Inflammatory macrophage treated with lipopolysaccharide for 1 hour (primary cell): ENCODE measurements at regions not wholly inside any gene's neighbourhood (a gene's known extent, or its start where the extent isn't known, plus 50 kb on each side); places are given as distances from the start of the nearest gene placed in this dataset.

Experiments
- DNase-seq, 2 donors: peaks; one replicate each; pipeline ENCODE4 v3.0.0-alpha.2; 2020 to 2022

GRCh38 chr7:153475239-153475638 is 577.0 kb upstream of the DPP6 start:
- no peak for DNase-seq

DNA sequence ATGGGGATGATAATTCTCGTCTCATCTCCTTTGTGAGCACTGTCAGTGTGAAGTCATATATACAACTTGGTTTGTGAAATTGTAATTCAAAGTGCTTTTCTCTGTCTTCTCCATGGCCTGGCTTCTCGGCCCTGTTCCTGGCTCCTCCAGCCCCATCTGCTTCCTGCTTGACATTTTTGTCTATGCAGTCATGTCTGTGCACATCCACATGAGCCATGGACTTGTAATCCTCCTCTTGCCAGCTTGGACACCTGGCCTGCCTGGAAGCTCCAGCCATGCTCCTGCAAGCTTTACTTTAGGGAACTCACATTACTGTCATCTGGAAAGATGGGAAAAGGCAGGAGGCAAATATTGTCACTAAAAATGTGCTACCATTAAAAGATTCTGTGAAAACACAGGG is 576.0 kb upstream of the DPP6 start:
- no peak for DNase-seq

- no peak for DNase-seq
These were observed 555.9 kb upstream of the DPP6 start for GRCh38 chr7:153496257-153496656.

- DNase-seq = no peak
These were observed 549.1 kb upstream of the DPP6 start for GRCh38 chr7:153503093-153503492.

DNA sequence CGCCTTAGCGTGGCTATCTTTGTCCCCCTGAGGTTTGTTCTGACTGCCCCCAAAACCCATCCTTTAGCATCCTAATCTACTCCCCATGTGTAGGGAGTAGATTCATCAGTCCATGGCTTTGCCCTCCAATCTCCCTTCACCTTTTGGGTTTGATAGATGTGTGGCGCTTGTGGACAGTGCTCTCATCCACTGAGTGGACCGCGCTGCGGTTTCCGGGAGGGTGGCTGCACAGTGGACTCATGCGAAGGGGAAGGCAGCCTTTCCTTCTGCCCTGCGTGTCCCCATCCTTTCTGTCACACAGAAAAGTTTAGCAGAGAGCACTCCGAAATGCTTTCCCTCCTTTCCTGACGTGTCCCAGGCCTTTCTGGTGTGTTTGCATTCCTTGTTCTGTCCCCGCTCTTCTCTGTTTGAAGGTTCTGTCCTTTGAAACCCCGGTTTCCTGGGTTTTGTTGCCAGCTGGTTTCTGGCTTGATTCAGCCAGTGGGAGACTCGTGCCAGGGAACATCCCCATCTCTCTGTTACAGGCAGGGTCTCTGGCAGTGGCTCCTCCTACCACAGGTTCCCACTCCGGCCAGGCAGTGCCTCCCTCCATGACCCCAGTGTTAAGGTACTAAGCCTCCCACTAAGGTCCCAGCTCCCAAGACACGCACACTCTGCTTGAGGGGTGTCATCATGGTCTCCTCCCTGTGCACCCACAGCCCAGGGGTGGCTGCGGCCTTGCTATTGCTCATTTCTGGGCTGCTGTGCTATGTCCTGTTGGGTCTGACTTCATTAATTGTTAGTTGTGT is 547.7 kb upstream of the DPP6 start:
- DNase-seq = no peak

DNA sequence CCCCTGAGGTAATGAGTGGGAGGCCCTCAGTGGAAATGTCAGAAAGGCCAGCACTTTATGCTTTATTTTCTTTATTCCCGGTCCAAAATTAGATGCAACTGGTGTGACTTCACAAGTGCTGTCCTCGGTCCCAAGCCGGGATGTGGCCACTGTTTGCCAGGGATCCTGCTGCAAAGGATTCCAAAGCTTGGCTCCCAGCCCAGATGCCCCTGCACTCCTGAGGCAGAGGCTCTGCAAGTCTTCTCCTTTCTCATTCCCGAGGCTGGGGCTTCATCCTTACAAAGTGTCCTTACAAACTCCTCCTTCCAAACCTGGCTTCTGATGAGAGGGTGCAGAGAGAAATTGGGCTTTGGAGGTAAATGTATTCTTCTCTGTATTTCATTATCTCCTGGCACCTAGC is 544.3 kb upstream of the DPP6 start:
- no peak for DNase-seq

DNA sequence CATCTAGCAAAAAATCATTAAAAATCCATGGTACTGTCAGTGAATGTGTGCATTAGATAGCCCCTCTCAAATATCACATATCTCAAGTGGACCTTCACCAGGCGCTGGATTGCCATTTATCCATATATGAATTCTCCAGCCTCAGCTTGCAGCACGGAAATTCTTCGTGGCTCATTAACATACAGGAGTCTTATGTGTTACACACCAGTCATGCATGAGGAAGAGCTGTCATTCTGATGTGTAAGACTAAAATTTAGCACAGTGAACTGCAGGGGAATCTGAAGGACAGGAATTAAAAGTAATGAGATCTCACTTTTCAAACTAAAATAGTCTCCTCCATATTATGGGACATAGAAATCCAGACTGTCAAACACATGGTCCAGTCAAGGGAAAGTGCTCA is 542.4 kb upstream of the DPP6 start:
- no peak for DNase-seq

- DNase-seq = no peak
These were observed 541.5 kb upstream of the DPP6 start for GRCh38 chr7:153510674-153511073.

DNA sequence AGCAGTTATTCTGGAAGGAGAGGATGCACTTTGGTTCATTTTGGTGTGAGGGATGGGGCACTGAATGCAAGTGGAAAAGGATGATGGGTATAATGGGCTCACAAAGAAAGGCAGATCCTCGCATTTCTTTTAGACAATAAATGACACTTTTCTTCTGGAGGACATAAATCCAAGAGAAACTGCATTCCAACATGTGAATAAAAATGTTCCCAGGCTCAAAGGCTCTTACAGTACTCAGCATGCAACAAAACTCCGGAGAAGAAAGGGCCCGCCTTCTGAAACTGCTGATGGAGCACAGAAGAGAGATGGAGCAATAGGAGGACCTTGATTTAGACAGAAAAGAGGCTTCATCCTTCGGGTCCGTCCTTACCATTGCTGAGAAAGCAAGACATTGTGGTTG is 538.2 kb upstream of the DPP6 start:
- DNase-seq = no peak

- no peak for DNase-seq
These were observed 536.8 kb upstream of the DPP6 start for GRCh38 chr7:153515359-153515758.

- no peak for DNase-seq
These were observed 533.8 kb upstream of the DPP6 start for GRCh38 chr7:153518201-153518984.

DNA sequence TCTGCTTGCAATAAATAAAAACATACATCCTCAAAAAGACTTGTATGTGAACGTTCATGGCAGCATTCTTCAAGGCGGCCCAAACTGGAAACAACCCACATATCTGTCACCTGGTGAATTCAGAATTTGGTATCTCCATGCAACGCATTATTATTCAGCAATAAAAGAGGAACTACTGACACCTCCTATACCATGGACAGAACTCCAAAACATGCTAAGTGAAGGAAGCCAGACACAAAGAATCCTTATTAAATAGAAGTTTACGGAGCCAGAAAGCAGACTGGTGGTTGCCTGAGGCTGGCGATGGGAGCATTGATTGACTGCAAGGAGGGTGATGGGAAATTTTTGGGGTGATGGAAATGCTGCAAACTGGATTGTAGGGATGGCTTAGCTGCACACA is 530.8 kb upstream of the DPP6 start:
- DNase-seq = no peak

DNA sequence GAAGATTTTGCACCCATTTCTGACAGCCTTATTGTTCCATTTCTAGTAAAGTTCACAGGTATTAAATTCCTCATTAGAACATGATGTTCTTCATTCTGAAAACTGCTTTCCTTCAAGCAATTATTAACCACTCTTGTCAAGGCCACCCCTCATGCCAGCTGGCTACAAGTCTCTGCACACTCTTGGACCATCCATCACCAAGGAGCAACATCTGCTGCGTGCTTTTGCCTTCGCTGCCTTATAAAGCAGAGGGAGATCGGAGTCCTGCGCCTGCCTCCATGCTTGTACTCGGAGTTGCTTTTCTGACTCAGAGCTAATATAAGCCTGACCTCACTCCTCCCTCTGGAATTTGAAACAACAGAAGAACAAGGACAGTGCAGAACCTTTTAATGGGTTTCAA is 529.9 kb upstream of the DPP6 start:
- no peak for DNase-seq

DNA sequence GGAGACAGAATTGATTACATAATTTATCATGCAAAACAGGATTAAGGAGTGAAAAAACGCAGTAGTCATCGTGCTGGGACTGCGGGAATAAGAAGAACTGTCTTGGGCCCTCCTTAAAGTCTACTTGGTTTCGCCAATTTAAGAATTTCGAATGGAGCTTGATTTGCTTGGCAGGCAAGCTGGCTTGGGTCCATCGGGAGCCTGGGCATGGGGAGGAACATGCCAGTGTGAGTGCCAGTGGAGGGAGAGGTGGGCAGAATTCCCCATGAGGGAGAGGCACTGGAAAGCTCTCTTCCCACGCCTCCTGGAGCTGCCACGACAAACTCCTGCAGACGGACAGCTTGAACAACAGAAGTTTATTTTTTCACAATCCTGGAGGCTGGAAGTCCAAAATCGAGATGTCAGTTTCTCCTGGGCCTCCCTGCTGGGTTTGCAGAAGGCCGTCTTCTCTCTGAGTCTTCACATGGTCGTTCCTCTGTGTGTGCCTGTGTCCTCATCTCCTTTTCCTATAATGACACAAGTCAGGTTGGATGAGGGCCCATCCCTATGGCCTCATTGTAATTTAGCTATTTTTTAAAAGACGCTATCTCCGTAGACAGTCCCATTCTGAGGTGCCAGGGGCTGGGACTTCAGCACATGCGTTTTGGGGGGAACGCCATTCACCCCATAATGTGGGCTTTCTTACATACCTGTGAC is 528.7 kb upstream of the DPP6 start:
- DNase-seq = no peak

DNA sequence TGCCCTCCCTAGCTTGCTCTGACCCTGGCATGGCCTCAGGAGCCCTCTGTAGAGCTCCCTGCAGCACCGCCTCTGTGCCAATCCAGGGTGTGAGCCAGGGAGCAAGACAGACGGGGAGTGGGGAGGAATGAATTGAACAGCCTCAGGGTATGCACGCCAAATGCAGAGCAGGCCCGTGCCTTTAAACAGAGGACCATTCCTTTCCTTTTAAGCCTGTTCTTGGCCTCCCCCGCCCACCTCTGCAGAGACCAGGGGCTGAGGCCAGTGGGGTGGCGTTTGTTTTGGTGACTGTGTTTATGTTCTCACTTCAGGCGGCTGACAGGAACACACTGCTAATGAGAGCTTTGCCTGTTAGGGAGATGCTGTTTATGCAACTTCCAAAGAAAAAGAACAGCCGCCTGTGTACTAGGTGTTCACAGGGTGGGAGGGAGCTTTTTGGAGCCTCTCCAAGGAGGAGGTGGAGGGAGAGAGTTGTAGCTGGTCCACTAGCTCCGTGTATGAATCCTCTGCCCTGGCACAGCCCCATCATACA is 528.1 kb upstream of the DPP6 start:
- no peak for DNase-seq

DNA sequence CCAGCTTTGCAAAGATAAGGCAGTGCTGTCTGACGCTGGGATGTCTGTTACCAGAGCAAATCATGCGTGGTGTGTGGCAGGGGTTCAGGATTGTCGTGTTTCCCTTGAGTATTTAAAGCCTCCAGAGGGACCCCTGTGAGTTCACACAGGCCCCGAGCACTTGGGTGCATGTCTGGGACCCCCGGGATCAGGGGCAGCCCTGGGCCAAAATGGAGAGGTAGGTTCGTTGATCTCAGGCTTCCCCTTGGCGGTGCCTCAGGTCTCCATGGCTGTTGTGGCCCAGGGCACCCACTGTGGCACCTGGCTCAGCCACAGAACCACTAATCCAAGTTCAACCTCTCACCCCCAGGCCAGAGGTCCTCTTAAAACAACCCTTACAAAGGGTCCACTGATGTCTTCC is 523.1 kb upstream of the DPP6 start:
- DNase-seq = no peak

DNA sequence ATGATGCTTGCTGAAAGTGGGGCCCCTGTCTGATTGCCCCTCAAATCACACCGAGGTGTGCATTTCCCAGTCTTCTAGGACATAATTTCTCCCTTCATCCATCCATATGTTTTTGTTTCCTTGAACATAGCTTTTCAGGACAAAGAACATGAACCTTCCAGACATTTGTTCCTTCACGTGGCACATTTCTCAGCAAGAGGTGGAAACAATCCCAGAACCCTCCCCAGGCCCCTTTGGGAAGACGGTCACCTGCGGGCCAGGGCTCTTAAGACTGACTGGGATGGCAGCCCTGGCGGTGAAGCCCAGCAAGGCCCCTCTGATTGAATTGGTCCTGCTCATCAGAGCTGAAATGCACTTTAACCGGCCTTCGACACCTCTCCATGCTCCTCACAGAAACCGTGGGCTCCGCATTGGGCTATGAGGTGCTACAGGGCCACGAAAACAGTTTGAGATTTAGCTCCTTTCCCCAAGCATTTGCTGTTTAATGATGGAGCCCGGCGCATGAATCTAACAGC is 522.5 kb upstream of the DPP6 start:
- DNase-seq = no peak

DNA sequence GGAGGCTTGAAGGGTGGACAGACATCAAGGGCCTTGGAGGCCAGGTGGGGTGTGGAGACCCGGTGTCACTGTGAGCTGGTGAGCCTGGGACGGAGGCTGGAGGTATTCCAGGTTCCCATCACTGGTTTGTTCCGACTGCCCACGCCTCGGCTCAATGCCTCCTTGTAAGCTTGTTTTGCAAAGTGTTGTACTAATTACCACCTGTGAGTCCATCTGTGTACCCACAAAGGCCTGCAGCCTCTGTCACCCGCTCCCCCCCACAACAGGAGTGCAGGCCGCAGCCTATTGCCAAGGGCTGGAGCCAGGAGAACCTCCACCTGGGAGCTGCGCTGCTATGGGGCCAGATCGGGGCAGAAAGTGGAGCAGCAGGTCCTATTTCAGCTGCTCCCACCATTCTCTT is 521.8 kb upstream of the DPP6 start:
- DNase-seq = no peak

- no peak for DNase-seq
These were observed 519.9 kb upstream of the DPP6 start for GRCh38 chr7:153532326-153532725.

DNA sequence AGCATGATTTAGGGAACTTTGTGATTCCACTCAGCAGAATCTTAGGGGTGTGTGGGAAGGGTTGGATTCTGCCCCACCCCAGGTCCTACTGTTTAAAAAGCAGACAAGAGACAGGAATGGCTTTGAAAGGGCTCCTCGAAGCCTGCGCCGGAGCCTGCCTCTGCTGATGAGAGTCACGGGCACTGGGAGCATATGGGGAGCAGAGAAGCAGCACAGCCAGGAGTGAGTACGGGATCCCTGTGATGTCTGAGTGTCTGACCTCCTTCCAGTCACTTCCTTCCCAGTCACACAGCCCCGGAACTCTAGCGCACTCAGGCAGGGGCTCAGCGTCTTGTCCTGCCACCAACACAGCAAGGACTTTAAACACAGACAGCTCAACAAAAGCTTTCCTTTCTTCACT is 514.9 kb upstream of the DPP6 start:
- DNase-seq = no peak

GRCh38 chr7:153541903-153542302 is 510.3 kb upstream of the DPP6 start:
- no peak for DNase-seq

- DNase-seq = no peak
These were observed 509.0 kb upstream of the DPP6 start for GRCh38 chr7:153543232-153543631.

DNA sequence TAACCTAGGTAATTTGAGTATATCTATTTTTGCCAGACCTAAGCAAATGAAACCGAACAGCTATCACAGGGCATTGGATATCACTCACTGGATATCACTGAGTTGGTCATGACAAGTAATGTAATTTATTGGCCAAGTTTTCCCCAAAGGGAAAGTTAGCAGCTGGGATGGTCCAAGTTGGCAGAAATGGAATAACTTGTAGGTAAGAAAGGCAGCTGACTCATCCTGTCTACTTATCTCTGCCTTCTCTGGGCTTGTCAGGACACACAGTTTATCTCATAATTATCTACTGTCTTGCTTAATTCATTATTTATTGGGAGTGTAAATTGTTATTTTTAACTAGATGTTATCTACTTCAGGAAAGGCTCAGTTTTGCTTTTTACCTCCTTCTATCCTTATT is 502.0 kb upstream of the DPP6 start:
- no peak for DNase-seq
